ENCODE measurements at regions not wholly inside any gene's neighbourhood (a gene's known extent, or its start where the extent isn't known, plus 50 kb on each side); places are given as distances from the start of the nearest gene placed in this dataset.
"Not testable (repeated sequence)": the region's sequence is repeated elsewhere in the genome, so short reads cannot be mapped to it uniquely, and the experiment has no call there.

DNA sequence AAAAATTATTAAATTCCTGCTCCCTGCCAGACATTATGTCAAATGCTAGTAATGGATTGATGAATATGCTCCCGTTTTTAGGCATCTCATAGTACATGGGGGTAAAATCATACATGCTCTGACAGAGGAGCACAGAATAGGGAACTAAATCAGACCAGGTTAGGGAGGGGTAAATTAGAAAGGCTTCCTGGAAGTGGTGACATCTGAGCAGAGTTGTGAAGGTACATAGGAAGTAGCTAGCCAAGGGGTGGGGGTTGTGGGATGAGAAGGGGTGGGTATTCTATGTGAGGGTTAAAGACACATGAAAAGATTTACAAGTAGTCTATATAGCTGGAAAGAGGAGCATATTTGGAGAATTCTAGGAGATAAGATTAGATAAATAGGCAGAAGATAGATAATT is 171.7 kb upstream of the FBXO33 start:
- no peak overlapping the region for H3K27ac ChIP-seq
- DNase-seq, result no peak
- no peaks in the 10 kb centered on the region for H3K4me1 ChIP-seq
- no peaks in the 10 kb centered on the region for H3K27me3 ChIP-seq
- intact Hi-C loops (cut with DNase I), result no loop called here
- H3K4me3 ChIP-seq, result no peak overlapping the region
- 79 to 83% methylated on average over 1 of the region's 1 CpG for WGBS, 2 donors
- H3K36me3 ChIP-seq, result no peaks in the 10 kb centered on the region
- TF ChIP-seq POLR2A (IDR thresholded peaks at IDR 0.05), result no peak
- TF ChIP-seq, protein P1, sequence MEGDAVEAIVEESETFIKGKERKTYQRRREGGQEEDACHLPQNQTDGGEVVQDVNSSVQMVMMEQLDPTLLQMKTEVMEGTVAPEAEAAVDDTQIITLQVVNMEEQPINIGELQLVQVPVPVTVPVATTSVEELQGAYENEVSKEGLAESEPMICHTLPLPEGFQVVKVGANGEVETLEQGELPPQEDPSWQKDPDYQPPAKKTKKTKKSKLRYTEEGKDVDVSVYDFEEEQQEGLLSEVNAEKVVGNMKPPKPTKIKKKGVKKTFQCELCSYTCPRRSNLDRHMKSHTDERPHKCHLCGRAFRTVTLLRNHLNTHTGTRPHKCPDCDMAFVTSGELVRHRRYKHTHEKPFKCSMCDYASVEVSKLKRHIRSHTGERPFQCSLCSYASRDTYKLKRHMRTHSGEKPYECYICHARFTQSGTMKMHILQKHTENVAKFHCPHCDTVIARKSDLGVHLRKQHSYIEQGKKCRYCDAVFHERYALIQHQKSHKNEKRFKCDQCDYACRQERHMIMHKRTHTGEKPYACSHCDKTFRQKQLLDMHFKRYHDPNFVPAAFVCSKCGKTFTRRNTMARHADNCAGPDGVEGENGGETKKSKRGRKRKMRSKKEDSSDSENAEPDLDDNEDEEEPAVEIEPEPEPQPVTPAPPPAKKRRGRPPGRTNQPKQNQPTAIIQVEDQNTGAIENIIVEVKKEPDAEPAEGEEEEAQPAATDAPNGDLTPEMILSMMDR (IDR thresholded peaks at IDR 0.05), result no peak
- no peak for TF ChIP-seq EP300 (IDR thresholded peaks at IDR 0.05)
- TF ChIP-seq POLR2AphosphoS5 (IDR thresholded peaks at IDR 0.05), result no peak
- H3K9me3 ChIP-seq, result no peaks in the 10 kb centered on the region

DNA sequence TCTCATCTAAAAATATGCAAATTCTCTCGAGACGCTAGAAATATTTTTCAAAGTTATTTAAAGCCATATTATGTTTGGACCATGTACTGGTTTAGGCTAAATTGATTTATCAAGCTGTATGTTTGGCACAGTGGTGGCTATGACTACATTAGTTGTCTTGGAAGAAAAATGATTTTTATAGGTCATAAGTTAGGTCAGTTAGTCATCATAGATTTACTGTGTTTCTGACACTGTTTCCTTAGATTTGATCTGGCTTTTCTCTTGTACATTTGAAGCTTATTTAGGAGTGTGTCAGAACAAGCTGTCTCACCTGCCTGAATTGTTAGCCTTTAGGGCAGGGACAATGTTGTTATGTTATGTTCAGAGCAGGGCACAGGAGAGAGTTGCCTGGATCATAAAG is 161.1 kb upstream of the FBXO33 start:
- DNase-seq, result no peak
- Histone ChIP-seq H3K9me3 (no peaks in the 10 kb centered on the region), H3K27ac (no peak overlapping the region), H3K27me3 (no peaks in the 10 kb centered on the region), H3K4me3 (no peak overlapping the region), H3K4me1 (no peaks in the 10 kb centered on the region), H3K36me3 (no peaks in the 10 kb centered on the region)
- TF ChIP-seq POLR2AphosphoS5 (IDR thresholded peaks at IDR 0.05) (no peak), POLR2A (IDR thresholded peaks at IDR 0.05) (no peak), EP300 (IDR thresholded peaks at IDR 0.05) (no peak)
- TF ChIP-seq, protein P1 (IDR thresholded peaks at IDR 0.05), result no peak
- intact Hi-C loops (cut with DNase I), result no loop called here
- WGBS, 2 donors, result 93 to 94% methylated on average over 2 of the region's 2 CpGs

GRCh38 chr14:39592116-39592789 is 160.0 kb upstream of the FBXO33 start:
- no peaks in the 10 kb centered on the region for H3K9me3 ChIP-seq
- 39 to 56% methylated on average over 2 of the region's 2 CpGs for WGBS, 2 donors
- no peaks in the 10 kb centered on the region for H3K36me3 ChIP-seq
- no peak for TF ChIP-seq EP300 (IDR thresholded peaks at IDR 0.05)
- no peak for TF ChIP-seq POLR2AphosphoS5 (IDR thresholded peaks at IDR 0.05)
- no peak for TF ChIP-seq POLR2A (IDR thresholded peaks at IDR 0.05)
- H3K27ac ChIP-seq, result no peak overlapping the region
- no peak overlapping the region for H3K4me3 ChIP-seq
- intact Hi-C loops (cut with DNase I), result no loop called here
- no peaks in the 10 kb centered on the region for H3K4me1 ChIP-seq
- no peaks in the 10 kb centered on the region for H3K27me3 ChIP-seq
- DNase-seq, result no peak

GRCh38 chr14:39589882-39590281 is 157.6 kb upstream of the FBXO33 start:
- intact Hi-C loops (cut with DNase I); H3K4me3 ChIP-seq; H3K36me3 ChIP-seq; H3K9me3 ChIP-seq; H3K4me1 ChIP-seq; DNase-seq; H3K27me3 ChIP-seq; H3K27ac ChIP-seq: not testable (repeated sequence)
- 95 to 96% methylated on average over 21 of the region's 21 CpGs for WGBS, 2 donors

GRCh38 chr14:39582028-39582654 is 149.9 kb upstream of the FBXO33 start:
- no peaks in the 10 kb centered on the region for H3K4me1 ChIP-seq
- no peak for DNase-seq
- H3K9me3 ChIP-seq, result no peaks in the 10 kb centered on the region
- 19 to 33% methylated on average over 2 of the region's 2 CpGs for WGBS, 2 donors
- TF ChIP-seq, protein P1 (IDR thresholded peaks at IDR 0.05), result no peak
- TF ChIP-seq POLR2AphosphoS5 (IDR thresholded peaks at IDR 0.05) (no peak), POLR2A (IDR thresholded peaks at IDR 0.05) (no peak), EP300 (IDR thresholded peaks at IDR 0.05) (no peak)
- intact Hi-C loops (cut with DNase I), result no loop called here
- no peaks in the 10 kb centered on the region for H3K36me3 ChIP-seq
- no peak overlapping the region for H3K4me3 ChIP-seq
- no peaks in the 10 kb centered on the region for H3K27me3 ChIP-seq
- no peak overlapping the region for H3K27ac ChIP-seq
